KMS-11 (cell line): ENCODE measurements at regions not wholly inside any gene's neighbourhood (a gene's known extent, or its start where the extent isn't known, plus 50 kb on each side); places are given as distances from the start of the nearest gene placed in this dataset.

Source experiments
- H2AFZ ChIP-seq: fragments of 200-600 bp; sonication (generic); 2 replicates; pipeline ENCODE4 v1.6.1; 2016; ENCODE audit warnings: antibody characterized with exemption, mixed run types, low read depth
- H3K27ac ChIP-seq: fragments of 200-600 bp; sonication (generic); 2 replicates; pipeline ENCODE4 v1.6.1; 2016; ENCODE audit warnings: mild to moderate bottlenecking, mixed run types
- H3K27me3 ChIP-seq: fragments of 200-600 bp; sonication (generic); 2 replicates; pipeline ENCODE4 v1.6.1; 2017; ENCODE audit warnings: mild to moderate bottlenecking, low read depth, mixed run types, moderate library complexity; ENCODE audit not compliant: insufficient read depth
- H3K36me3 ChIP-seq: fragments of 200-600 bp; sonication (generic); 2 replicates; pipeline ENCODE4 v1.6.1; 2017; ENCODE audit warnings: mild to moderate bottlenecking, mixed run types; ENCODE audit not compliant: insufficient read depth
- H3K4me1 ChIP-seq: fragments of 200-600 bp; sonication (generic); 2 replicates; pipeline ENCODE4 v1.6.1; 2016; ENCODE audit warnings: mild to moderate bottlenecking, low read depth, mixed run types; ENCODE audit not compliant: poor library complexity, severe bottlenecking
- H3K4me2 ChIP-seq: fragments of 200-600 bp; sonication (generic); 2 replicates; pipeline ENCODE4 v1.7.0; 2016; ENCODE audit warnings: mild to moderate bottlenecking, mixed run types
- H3K4me3 ChIP-seq: fragments of 200-600 bp; sonication (generic); IDR thresholded peaks from 2 replicates; pipeline ENCODE4 v1.6.1; 2017; ENCODE audit warnings: low read depth, low read length, mixed read lengths; ENCODE audit not compliant: insufficient read depth
- H3K79me2 ChIP-seq: fragments of 200-600 bp; sonication (generic); 2 replicates; pipeline ENCODE4 v1.6.1; 2016; ENCODE audit warnings: low read depth, mixed run types; ENCODE audit not compliant: insufficient read depth
- H3K9ac ChIP-seq: fragments of 200-600 bp; sonication (generic); 2 replicates; pipeline ENCODE4 v1.6.1; 2016; ENCODE audit warnings: mild to moderate bottlenecking, mixed run types
- H4K20me1 ChIP-seq: fragments of 200-600 bp; sonication (generic); 2 replicates; pipeline ENCODE4 v1.6.1; 2016; ENCODE audit warnings: mild to moderate bottlenecking, mixed run types; ENCODE audit not compliant: insufficient read depth
- TF ChIP-seq, protein P1 (sequence below): fragments of 200-600 bp; sonication (generic); conservative IDR thresholded peaks from 2 replicates; pipeline ENCODE4 v1.6.1; 2017; ENCODE audit warnings: low read depth, mild to moderate bottlenecking, antibody characterized with exemption, low read length, moderate library complexity, mixed read lengths

DNA sequence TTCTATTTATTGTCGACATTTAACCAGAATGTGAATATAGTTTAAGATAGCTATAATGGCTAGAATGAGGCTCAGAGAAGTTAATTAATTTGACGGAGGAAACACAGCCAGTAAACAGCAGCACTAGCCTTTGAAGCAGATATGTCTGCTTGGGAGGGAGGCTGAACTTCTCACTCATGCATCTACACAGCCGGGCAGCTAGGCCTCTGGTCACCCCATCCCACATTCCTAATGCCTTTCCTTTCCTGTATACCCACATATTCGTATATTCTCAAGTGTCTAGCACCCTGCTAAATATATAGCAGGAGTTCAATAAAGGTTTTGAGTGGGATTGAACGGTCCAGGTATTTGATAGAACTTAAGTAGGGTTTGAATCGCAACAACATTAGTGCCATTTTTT is 230.4 kb upstream of the PDE10A start:
- no peak overlapping the region for H3K4me2 ChIP-seq
- no peak overlapping the region for H3K4me3 ChIP-seq
- TF ChIP-seq, protein P1, sequence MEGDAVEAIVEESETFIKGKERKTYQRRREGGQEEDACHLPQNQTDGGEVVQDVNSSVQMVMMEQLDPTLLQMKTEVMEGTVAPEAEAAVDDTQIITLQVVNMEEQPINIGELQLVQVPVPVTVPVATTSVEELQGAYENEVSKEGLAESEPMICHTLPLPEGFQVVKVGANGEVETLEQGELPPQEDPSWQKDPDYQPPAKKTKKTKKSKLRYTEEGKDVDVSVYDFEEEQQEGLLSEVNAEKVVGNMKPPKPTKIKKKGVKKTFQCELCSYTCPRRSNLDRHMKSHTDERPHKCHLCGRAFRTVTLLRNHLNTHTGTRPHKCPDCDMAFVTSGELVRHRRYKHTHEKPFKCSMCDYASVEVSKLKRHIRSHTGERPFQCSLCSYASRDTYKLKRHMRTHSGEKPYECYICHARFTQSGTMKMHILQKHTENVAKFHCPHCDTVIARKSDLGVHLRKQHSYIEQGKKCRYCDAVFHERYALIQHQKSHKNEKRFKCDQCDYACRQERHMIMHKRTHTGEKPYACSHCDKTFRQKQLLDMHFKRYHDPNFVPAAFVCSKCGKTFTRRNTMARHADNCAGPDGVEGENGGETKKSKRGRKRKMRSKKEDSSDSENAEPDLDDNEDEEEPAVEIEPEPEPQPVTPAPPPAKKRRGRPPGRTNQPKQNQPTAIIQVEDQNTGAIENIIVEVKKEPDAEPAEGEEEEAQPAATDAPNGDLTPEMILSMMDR = no peak
- no peak overlapping the region for H3K27ac ChIP-seq
- H2AFZ ChIP-seq = no peak overlapping the region
- H4K20me1 ChIP-seq = no peaks in the 10 kb centered on the region
- no peaks in the 10 kb centered on the region for H3K4me1 ChIP-seq
- no peaks in the 10 kb centered on the region for H3K79me2 ChIP-seq
- no peaks in the 10 kb centered on the region for H3K36me3 ChIP-seq
- H3K27me3 ChIP-seq = no peaks in the 10 kb centered on the region
- no peak overlapping the region for H3K9ac ChIP-seq

DNA sequence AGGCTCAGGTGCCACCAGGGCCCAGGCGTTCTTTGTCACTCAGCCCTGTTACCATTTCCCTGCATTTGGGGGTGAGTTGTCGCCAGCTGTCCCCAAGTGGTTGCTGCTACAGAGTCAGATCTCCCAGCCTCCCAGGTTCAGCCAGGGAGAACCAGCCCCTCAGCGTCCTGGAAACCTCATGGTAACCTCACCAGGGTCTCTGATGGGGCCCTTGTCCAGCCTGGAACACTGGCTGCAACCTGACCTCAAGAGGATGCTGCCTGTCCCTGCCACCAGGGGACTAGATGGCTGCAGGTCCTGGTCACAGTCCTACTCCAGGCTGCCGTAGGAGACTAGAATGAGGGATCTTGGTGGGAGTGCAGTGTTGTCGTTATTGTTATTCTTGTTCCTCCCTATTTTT is 228.3 kb upstream of the PDE10A start:
- Histone ChIP-seq H3K27ac (no peak overlapping the region), H3K79me2 (no peaks in the 10 kb centered on the region), H3K4me1 (no peaks in the 10 kb centered on the region), H2AFZ (no peak overlapping the region), H3K36me3 (no peaks in the 10 kb centered on the region), H3K27me3 (no peaks in the 10 kb centered on the region), H3K4me3 (no peak overlapping the region), H4K20me1 (no peaks in the 10 kb centered on the region), H3K9ac (no peak overlapping the region), H3K4me2 (no peak overlapping the region)
- TF ChIP-seq, protein P1 = no peak

DNA sequence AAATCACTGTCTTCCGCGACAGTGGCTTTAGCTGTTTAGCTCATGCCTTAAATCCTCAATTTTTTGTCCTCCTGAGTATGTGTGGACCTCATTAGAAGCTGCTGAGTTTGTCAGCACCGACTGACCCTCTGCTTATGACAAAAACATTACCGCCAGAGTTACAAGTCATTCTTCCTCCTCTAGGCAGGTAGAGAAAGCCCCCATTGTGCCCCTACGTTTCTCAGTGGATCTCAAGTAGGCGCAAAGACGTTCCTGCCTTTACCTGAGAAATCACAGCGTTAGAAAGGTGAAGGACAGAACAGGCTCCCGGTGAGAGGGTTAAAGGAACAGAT is 227.3 kb upstream of the PDE10A start:
- Histone ChIP-seq H3K9ac (no peak overlapping the region), H4K20me1 (no peaks in the 10 kb centered on the region), H3K4me3 (no peak overlapping the region), H3K36me3 (no peaks in the 10 kb centered on the region), H3K27me3 (no peaks in the 10 kb centered on the region), H3K4me2 (no peak overlapping the region), H2AFZ (no peak overlapping the region), H3K79me2 (no peaks in the 10 kb centered on the region), H3K27ac (no peak overlapping the region), H3K4me1 (no peaks in the 10 kb centered on the region)
- TF ChIP-seq, protein P1 = no peak

- H2AFZ ChIP-seq = no peak overlapping the region
- H3K9ac ChIP-seq = no peak overlapping the region
- H4K20me1 ChIP-seq = no peaks in the 10 kb centered on the region
- no peaks in the 10 kb centered on the region for H3K79me2 ChIP-seq
- no peaks in the 10 kb centered on the region for H3K4me1 ChIP-seq
- no peak overlapping the region for H3K27ac ChIP-seq
- no peak overlapping the region for H3K4me2 ChIP-seq
- no peak overlapping the region for H3K4me3 ChIP-seq
- TF ChIP-seq, protein P1 = no peak
- no peaks in the 10 kb centered on the region for H3K36me3 ChIP-seq
- no peaks in the 10 kb centered on the region for H3K27me3 ChIP-seq
Observed at GRCh38 chr6:165889636-165890403, 226.8 kb upstream of the PDE10A start.
